ENCODE measurements at regions not wholly inside any gene's neighbourhood (a gene's known extent, or its start where the extent isn't known, plus 50 kb on each side); places are given as distances from the start of the nearest gene placed in this dataset.
"Not testable (repeated sequence)": the region's sequence is repeated elsewhere in the genome, so short reads cannot be mapped to it uniquely, and the experiment has no call there.

DNA sequence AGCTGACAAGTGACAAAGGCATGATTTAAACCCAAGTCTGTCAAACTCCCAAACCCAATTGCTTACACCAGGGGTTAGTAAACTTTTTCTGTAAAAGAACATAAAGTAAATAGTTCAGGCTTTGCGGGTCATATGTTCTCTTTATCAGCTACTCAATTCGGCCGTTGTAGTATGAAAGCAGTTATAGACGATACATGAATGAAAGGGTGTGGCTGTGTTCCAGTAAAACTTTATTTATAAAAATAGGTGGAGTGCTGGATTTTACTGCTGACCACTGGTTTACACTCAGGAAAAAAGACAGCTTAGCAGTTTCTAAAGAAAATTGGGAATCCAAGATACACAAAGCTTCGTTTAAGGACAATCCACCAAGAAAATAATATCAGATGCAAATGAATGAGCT is 124.3 kb upstream of the BCL9 start:
- no peak overlapping the region for H3K27ac Mint-ChIP-seq
- DNase-seq (no peak), ATAC-seq (no peak)
- H3K4me3 Mint-ChIP-seq, result no peak overlapping the region
- no peaks in the 10 kb centered on the region for H3K4me1 Mint-ChIP-seq
- peaks cover 50% of the 10 kb centered on the region for H3K27me3 Mint-ChIP-seq
- no peaks in the 10 kb centered on the region for H3K9me3 Mint-ChIP-seq

DNA sequence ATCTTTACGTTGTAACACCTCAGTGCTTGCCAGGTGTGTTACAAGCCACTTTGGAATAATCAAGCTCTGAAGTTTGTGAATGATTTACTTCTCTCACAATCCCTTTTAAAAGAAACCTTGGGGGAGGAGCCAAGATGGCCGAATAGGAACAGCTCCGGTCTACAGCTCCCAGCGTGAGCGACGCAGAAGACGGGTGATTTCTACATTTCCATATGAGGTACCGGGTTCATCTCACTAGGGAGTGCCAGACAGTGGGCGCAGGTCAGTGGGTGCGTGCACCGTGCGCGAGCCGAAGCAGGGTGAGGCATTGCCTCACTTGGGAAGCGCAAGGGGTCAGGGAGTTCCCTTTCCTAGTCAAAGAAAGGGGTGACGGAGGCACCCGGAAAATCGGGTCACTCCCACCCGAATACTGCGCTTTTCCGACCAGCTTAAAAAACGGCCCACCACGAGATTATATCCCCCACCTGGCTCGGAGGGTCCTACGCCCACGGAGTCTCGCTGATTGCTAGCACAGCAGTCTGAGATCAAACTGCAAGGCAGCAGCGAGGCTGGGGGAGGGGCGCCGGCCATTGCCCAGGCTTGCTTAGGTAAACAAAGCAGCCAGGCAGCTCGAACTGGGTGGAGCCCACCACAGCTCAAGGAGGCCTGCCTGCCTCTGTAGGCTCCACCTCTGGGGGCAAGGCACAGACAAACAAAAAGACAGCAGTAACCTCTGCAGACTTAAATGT is 118.0 kb upstream of the BCL9 start:
- H3K27me3 Mint-ChIP-seq, result peaks cover 26% of the 10 kb centered on the region
- not testable (repeated sequence) for H3K9me3 Mint-ChIP-seq, DNase-seq, ATAC-seq, H3K4me1 Mint-ChIP-seq, H3K4me3 Mint-ChIP-seq, H3K27ac Mint-ChIP-seq

DNA sequence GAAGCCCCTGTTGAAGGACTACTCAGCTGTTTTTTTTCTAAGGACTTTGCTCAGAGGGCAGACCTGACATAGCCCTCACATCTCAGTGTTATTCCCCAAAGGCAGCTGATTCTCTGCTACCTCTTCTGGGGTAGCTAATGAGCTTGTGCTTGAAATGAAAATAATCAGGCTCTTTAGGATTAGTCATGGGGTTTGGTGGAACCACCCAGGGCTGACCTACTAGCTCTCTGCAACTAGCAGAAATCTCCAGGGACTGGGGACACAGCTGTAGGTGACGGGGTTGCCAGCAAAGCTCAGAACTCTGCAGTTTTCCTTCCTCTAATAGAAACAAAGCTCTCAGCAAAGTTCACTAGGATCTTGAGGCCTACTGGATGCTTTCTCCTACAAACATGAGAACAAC is 106.4 kb upstream of the BCL9 start:
- no peak overlapping the region for H3K27ac Mint-ChIP-seq
- no peak for DNase-seq
- H3K4me3 Mint-ChIP-seq, result no peak overlapping the region
- no peaks in the 10 kb centered on the region for H3K27me3 Mint-ChIP-seq
- no peak for ATAC-seq
- no peaks in the 10 kb centered on the region for H3K9me3 Mint-ChIP-seq
- H3K4me1 Mint-ChIP-seq, result no peaks in the 10 kb centered on the region

DNA sequence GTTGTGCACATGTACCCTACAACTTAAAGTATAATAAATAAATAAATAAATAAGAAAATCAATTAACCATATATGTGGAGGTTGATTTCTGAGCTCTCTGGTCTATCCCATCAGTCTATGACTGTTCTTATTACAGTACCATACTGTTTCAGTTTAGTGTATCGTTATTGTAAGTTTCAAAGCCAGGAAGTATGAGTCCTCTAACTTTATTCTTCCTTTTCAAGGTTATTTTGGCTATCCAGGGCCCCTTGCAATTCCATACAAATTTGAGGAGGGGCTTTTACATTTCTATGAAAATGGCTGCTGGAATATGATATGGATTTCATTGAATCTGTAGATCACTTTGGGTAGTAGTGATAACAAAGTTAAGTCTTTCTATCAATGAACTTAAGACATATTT is 96.9 kb upstream of the BCL9 start:
- no peak overlapping the region for H3K27ac Mint-ChIP-seq
- no peaks in the 10 kb centered on the region for H3K4me1 Mint-ChIP-seq
- H3K9me3 Mint-ChIP-seq, result peaks cover 14 to 48% of the 10 kb centered on the region in 2 donors
- ATAC-seq, result no peak
- H3K4me3 Mint-ChIP-seq, result no peak overlapping the region
- no peak for DNase-seq
- H3K27me3 Mint-ChIP-seq, result peaks cover 18% of the 10 kb centered on the region

DNA sequence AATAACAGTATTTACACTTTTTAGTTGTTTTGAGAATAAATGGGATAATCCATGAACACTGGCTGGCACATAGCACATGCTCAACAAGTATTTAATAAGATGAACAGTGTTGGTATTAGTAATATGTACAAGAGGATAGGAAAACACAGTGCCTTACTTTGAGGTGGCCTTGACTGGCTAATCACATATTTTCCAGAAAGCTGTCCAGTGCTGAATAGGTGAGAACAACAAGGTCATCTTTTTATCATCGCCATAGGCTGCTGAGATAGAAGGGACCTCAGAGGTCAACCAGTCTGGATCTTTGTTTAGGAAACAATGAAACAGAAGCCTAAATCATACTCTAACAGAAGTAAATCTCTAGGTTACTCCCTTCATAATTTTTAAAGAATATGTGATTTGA is 89.7 kb upstream of the BCL9 start:
- peaks cover 26% of the 10 kb centered on the region for H3K27me3 Mint-ChIP-seq

DNA sequence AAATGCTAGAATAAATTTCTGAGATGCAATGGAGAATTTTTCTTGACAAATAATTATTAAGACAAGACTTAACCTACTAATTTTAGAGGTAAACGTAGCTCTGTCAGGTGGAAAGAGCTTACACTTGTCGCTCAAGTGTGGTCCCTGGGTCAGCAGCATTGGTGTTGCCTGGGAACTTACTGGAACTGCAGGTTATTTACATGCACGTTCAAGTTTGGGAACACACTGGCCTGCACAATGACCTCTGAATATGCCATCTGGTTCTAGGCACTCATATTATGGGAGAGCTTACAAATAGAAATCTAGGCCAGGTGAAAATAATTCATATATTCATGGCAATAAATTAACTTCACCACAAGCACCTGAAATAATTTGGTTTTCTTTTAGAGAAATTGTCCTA is 88.5 kb upstream of the BCL9 start:
- no peak overlapping the region for H3K27ac Mint-ChIP-seq
- peaks cover 25% of the 10 kb centered on the region for H3K27me3 Mint-ChIP-seq
- no peaks in the 10 kb centered on the region for H3K9me3 Mint-ChIP-seq
- H3K4me3 Mint-ChIP-seq, result no peak overlapping the region
- no peaks in the 10 kb centered on the region for H3K4me1 Mint-ChIP-seq
- ATAC-seq, result no peak
- DNase-seq, result no peak

More for the DNA sequence above, 89.7 kb upstream of the BCL9 start:
- Mint-ChIP-seq H3K4me1 (no peaks in the 10 kb centered on the region), H3K4me3 (no peak overlapping the region), H3K9me3 (peaks cover 0 to 9% of the 10 kb centered on the region in 2 donors), H3K27ac (no peak overlapping the region)
- ATAC-seq (no peak), DNase-seq (no peak)

DNA sequence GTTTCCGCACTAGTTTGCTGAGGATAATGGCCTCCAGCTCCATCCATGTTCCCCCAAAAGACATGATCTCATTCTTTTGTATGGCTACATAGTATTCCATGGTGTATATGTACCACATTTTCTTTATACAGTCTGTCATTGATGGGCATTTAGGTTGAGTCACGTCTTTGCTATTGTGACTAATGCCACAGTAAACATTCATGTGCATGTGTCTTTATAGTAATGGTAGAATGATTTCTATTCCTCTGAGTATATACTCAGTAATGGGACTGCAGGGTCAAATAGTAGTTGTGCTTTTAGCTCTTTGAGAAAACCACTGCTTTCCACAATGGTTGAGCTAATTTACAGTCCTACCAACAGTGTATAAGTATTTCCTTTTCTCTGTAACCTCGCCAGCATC is 78.3 kb upstream of the BCL9 start:
- peaks cover 67% of the 10 kb centered on the region for H3K27me3 Mint-ChIP-seq
- no peak overlapping the region for H3K4me3 Mint-ChIP-seq
- H3K4me1 Mint-ChIP-seq, result no peaks in the 10 kb centered on the region
- peaks cover 14 to 37% of the 10 kb centered on the region in 2 donors for H3K9me3 Mint-ChIP-seq
- DNase-seq (no peak), ATAC-seq (no peak)
- no peak overlapping the region for H3K27ac Mint-ChIP-seq

DNA sequence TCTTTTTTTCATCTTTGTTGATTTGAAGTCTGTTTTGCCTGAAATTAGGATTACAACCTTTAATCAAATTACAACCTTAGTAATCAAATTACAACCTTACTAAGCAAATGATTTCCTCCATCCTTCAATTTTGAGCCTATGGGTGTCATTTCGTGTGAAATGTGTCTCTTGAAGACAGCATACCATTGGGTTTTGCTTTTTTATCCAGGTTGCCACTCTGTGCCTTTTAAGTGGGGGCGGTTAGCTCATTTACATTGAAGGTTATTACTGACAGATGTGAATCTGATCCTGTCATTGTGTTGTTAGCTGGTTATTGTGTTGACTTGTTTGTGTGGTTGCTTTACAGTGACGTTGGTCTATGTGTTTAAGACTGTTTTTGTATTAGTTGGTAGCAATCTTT is 74.8 kb upstream of the BCL9 start:
- H3K27me3 Mint-ChIP-seq, result peaks cover 81% of the 10 kb centered on the region
- H3K9me3 Mint-ChIP-seq, result peaks cover 14 to 39% of the 10 kb centered on the region in 2 donors
- DNase-seq, result no peak
- no peak overlapping the region for H3K27ac Mint-ChIP-seq
- no peak overlapping the region for H3K4me3 Mint-ChIP-seq
- ATAC-seq, result no peak
- H3K4me1 Mint-ChIP-seq, result no peaks in the 10 kb centered on the region

DNA sequence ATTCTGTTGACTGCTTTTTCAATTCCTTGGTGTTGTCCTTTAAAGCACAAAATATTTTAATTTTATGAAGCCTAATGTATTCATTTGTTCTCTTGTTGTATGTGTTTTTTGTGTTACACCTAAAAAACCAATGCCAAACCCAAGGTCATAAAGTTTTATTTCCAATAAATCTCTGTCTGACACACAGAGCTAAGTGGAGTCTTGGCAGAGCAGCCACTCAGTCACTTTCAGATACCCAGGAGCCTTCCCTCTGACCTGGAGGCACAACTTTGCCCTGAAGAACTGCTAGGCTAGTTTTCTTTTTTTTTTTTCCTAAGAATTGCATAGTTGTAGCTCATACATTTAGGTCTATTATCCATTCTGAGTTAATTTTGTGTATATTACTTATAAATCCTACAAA is 71.2 kb upstream of the BCL9 start:
- DNase-seq (no peak), ATAC-seq (no peak)
- Mint-ChIP-seq H3K4me1 (peaks cover 5% of the 10 kb centered on the region), H3K9me3 (peaks cover 14 to 27% of the 10 kb centered on the region in 2 donors), H3K4me3 (no peak overlapping the region), H3K27ac (no peak overlapping the region), H3K27me3 (peaks cover 73% of the 10 kb centered on the region)

DNA sequence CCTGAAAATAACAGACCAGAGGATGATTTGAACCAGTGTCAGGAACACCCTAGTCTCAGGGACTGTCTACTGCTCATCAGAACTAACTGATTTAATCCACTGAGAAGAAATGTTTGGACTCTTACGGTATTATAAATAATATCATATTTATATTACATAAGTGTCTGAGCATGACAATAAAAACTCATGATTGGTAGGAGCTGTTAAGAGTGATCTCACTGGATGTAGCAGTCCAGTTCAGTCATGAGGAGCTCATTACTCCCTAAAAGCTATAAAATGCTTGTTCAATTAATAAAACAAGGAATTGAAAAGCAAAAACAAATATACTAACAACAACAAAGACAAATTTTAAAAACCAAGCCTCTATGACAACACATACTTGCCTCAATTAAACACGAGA is 68.8 kb upstream of the BCL9 start:
- Mint-ChIP-seq H3K9me3 (peaks cover 4 to 7% of the 10 kb centered on the region in 2 donors), H3K4me1 (peaks cover 5% of the 10 kb centered on the region), H3K27me3 (peaks cover 55% of the 10 kb centered on the region), H3K4me3 (no peak overlapping the region), H3K27ac (no peak overlapping the region)
- DNase-seq (no peak), ATAC-seq (no peak)

DNA sequence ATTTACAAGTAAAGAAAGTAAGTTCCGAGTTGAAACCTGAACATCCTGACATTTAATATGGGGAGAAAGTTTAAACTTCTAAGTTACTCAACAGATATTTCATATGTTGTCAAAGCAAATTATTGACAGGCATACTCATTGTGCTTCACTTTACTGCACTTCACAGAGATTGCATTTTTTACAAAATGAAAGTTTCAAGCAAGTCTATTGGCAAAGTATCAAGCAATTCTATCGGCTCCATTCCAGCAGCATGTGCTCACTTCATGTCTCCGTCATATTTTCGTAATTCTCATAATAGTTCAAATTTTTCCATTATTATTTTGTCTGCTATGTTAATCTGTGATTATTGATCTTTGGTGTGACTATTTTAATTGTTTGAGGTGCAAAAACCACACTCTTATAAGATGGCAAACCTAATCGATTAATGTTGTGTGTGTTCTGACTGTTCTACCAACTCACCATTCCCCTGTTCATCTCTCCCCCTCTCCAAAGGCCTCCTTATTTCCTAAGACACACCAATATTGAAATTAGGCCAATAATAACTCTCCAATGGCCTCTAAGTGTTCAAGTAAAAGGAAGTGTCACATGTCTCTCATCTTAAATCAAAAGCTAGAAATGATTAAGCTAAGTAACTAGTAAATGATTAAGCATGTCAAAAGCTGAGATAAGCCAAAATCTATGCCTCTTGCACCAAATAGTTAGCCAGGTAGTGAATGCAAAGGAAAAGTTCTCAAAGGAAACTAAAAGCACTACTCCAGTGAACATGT is 68.2 kb upstream of the BCL9 start:
- Mint-ChIP-seq H3K9me3 (peaks cover 0 to under 1% of the 10 kb centered on the region in 2 donors), H3K27me3 (peaks cover 54% of the 10 kb centered on the region), H3K4me3 (no peak overlapping the region), H3K27ac (no peak overlapping the region), H3K4me1 (peaks cover 5% of the 10 kb centered on the region)
- DNase-seq (no peak), ATAC-seq (no peak)

DNA sequence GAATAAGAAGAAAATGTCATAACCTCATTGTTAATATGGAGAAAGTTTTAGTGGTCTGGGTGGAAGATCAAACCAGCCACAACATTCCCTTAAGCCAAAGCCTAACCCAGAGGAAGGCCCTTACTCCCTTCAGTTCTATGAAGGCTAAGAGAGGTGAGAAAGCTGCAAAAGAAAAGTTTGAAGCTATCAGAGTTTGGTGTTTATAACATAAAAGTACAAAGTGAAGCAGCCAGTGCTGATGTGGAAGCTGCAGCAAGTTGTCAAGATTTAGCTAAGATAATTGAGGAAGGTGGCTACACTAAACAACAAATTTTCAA is 67.6 kb upstream of the BCL9 start:
- ATAC-seq (no peak), DNase-seq (no peak)
- Mint-ChIP-seq H3K27ac (no peak overlapping the region), H3K9me3 (no peaks in the 10 kb centered on the region), H3K4me3 (no peak overlapping the region), H3K4me1 (peaks cover 5% of the 10 kb centered on the region), H3K27me3 (peaks cover 49% of the 10 kb centered on the region)

DNA sequence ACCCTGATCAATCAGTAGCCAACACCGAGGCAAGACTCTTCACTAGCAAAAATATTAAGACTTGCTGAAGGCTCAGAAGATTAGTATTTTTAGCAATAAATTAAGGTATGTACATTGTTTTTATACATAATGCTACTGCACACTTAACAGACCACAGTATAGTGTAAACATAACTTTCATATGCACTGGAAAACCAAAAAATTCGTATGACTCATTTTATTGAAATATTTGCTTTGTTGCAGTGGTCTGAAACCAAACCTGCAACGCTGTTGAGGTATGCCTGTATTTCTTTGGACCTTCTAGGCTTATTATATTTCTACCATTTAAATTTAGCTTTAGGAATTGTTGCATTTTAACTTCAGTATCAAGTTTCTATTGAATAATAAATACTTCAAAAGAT is 65.8 kb upstream of the BCL9 start:
- peaks cover 54% of the 10 kb centered on the region for H3K27me3 Mint-ChIP-seq
- H3K9me3 Mint-ChIP-seq, result no peaks in the 10 kb centered on the region
- H3K27ac Mint-ChIP-seq, result no peak overlapping the region
- no peak overlapping the region for H3K4me3 Mint-ChIP-seq
- ATAC-seq, result no peak
- H3K4me1 Mint-ChIP-seq, result peaks cover 5% of the 10 kb centered on the region
- no peak for DNase-seq

DNA sequence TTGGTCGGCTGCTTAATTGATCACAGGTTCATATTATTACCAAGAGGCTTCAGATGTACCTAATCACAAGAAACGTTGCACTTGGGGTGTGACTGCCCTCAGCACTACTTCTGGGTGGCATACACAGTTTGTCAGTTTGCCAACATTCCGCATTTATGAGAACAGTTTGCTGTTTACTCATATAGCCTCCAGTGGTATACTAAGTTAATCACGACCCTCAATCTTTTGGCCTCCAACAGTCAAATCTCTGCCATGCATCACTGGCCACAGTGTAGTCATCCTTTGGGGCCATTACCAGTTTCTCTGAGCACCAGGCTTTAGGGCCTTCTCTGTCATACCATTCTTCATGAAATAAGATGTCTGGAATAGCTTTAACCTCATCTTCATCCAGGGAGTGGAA is 62.8 kb upstream of the BCL9 start:
- Mint-ChIP-seq H3K4me3 (no peak overlapping the region), H3K9me3 (no peaks in the 10 kb centered on the region), H3K4me1 (peaks cover 1% of the 10 kb centered on the region), H3K27me3 (peaks cover 39% of the 10 kb centered on the region), H3K27ac (no peak overlapping the region)
- no peak for DNase-seq
- no peak for ATAC-seq

DNA sequence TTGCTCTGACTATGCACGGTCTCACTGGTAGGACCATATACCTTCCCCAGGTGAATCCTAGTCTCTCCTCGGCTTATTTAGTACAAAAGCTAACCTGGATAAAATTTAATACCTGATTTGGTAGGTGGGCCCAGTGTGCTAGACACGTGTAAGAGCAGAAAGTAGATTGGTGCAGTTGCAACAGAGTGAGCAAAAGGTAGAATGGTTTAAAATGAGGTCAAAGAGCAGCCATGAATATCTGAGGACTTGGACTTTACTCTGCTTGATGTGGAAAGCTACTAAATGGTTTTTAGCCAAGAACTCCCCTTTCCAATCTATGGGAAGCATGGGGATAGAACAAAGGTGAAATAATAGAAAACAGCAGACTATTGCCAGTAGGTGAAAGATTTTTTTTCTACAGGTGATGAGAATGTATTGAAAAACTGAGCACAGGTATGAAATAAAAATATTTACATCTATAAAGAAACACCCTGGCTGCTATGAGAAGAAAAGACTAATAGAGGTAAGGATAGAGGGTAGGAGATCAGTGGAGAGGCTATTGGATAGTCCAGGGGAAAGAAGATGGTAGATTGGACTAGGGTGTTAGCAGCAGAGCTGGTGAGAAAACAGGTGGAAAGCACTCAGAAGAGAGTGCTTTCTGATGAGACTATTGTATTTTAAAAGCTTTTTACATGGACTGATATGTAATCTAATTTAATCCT is 61.3 kb upstream of the BCL9 start:
- Mint-ChIP-seq H3K4me1 (no peaks in the 10 kb centered on the region), H3K27me3 (peaks cover 39% of the 10 kb centered on the region), H3K4me3 (no peak overlapping the region), H3K9me3 (no peaks in the 10 kb centered on the region), H3K27ac (no peak overlapping the region)
- ATAC-seq (no peak), DNase-seq (no peak)

DNA sequence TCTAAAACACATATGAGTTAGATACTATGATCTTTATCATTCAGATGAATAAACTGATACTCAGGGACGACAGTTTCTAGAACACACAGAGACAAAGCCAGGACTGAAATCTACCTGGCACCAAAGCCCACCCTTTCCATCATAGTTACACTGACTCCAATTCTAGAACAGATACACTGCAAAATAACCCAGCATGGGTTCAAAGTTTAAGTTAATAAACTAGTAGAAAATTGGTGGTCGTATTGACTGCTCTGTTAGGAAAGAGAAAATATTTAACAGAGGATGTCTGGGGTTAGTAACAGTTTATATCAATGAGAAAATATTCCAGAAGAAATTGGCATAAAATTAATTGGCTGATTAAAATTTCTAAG is 60.8 kb upstream of the BCL9 start:
- ATAC-seq, result no peak
- H3K4me3 Mint-ChIP-seq, result no peak overlapping the region
- H3K27me3 Mint-ChIP-seq, result peaks cover 39% of the 10 kb centered on the region
- no peaks in the 10 kb centered on the region for H3K9me3 Mint-ChIP-seq
- H3K4me1 Mint-ChIP-seq, result no peaks in the 10 kb centered on the region
- H3K27ac Mint-ChIP-seq, result no peak overlapping the region
- no peak for DNase-seq
